ENCODE measurements at regions not wholly inside any gene's neighbourhood (a gene's known extent, or its start where the extent isn't known, plus 50 kb on each side); places are given as distances from the start of the nearest gene placed in this dataset.
A peak's percentile ranks its signal among the peaks of the same experiment; 100 is the strongest.

DNA sequence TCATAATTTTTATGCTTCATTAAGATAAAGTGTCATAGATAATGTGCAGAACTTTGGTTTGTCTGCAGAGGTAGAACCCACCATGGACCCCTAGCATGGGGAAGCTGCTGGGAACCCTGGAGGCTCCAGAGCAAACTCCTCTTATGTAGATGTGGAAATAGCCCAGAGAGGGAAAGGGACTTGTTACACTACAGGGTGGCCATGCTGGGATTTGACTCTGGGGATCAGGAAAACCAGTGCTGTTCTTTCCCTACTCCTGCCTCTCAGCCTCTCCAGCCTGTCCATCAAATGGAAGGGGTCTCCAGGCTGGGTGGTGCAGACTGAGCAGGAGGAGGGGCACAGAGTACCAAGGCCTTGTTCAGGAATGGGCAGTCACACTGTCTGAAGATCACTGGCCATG is 54.2 kb downstream of the MSX1 start:
- DNase-seq (ENCODE audit: low spot score): no peak

- no peak for DNase-seq (ENCODE audit: low spot score)
These were observed 54.8 kb downstream of the MSX1 start for GRCh38 chr4:4914059-4914820.

GRCh38 chr4:4914965-4915845 is 55.7 kb downstream of the MSX1 start:
- no peak for DNase-seq (ENCODE audit: low spot score)

- DNase-seq (ENCODE audit: low spot score): no peak
These were observed 58.6 kb downstream of the MSX1 start for GRCh38 chr4:4918067-4918466.

DNA sequence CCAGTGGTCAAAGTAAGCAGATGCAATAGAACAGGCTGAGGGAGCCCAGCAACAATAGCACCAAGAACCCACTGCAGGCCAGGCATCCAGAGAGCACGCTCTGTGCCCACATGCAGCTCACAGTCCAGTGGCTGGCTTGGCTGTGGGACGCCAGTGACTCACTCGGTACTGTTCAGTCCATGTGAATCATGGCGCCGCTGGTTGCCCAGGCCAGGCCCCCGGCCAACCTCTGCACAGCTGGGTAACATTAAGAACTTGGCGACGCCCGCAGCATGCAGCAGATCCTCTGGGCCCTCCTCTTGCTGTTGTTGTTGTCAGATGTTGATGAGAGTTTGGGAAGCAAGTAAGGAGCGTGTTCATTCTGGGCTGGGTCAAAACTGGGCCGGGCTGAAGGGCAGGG is 60.5 kb downstream of the MSX1 start:
- DNase-seq (ENCODE audit: low spot score): peak; percentile 28

DNA sequence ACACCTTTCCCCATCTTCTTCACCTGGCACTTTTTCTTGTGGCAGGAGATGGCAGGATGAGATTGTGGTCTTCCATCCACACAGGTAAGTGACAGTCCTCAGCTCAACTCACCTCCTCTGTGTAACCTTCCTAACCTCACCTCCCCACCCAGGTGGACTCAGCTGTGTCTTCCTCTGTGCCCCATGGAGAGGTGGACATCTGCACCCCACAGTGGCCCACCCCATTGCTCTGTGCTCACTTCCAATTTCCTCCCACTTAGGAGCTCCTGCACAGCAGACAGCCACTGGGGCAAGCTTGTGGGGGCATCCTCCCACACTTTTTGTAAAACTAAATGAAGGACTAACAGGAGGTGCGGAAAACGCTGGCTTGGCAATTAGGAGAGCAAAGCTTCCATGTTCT is 61.6 kb downstream of the MSX1 start:
- peak; percentile 18 for DNase-seq (ENCODE audit: low spot score)

GRCh38 chr4:4922441-4922840 is 63.0 kb downstream of the MSX1 start:
- peak; percentile 25 for DNase-seq (ENCODE audit: low spot score)

DNA sequence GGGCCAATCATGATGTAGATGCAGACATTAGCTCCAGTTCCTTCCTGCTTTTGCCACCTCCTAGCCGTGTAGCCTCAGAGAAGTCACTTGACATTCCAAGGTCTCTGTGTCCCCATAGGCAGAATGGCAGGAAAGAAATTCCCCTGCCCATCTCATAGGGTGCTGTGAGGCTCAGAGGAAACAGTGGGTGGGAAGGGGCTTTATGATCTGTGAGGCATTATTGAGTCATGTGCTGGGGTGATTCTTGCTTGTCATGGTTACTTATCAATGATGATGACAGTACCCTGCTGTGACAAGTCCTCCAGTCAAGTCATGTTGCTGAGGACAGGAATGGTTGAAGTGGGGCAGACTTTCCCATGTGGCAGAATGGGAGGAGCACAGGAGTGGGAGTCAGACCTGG is 63.7 kb downstream of the MSX1 start:
- peak; percentile 6 for DNase-seq (ENCODE audit: low spot score)

GRCh38 chr4:4930677-4931076 is 71.2 kb downstream of the MSX1 start:
- DNase-seq (ENCODE audit: low spot score): peak; percentile 11

- DNase-seq (ENCODE audit: low spot score): no peak
These were observed 76.5 kb downstream of the MSX1 start for GRCh38 chr4:4935974-4936373.

DNA sequence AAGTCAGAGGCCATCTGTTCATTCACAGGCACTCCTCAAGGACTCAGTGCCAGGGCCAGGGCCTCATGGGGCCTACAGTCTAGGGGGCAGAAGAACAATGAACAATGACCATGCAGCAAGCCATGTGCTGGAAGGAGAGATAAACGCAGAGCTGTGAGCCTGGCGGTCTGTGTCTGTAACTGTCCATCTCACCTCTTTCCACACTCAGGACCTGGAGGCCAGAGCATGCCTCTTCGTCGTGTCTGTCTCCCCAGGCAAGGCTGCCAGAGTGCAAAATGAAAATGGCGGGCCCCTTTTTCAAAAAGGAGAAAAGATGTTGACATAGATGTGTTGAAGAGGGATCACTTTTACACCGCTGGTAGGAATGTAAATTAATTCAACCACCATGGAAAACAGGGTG is 78.5 kb downstream of the MSX1 start:
- DNase-seq (ENCODE audit: low spot score): peak; percentile 12

DNA sequence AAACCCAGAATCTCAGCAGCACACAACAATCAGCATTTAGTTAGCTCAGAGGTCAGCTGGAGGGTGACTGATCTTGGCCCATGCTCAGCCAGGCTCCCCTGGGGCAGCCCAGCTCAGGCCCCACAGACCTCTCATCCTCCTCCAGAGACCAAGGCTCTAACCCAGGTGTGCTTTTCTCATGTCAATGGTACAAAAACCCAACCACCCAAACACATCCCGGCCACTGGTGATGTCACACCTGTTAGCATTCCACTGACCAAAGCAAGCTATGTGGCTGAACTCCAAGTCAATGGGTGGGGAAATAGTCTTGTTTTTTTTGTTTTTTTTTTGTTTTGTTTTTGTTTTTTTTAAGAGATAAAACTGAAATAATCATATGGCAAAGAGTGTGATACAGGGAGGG is 77.5 kb downstream of the CYTL1 start:
- peak; percentile 13 for DNase-seq (ENCODE audit: low spot score)

- no peak for DNase-seq (ENCODE audit: low spot score)
These were observed 76.6 kb downstream of the CYTL1 start for GRCh38 chr4:4942658-4943057.

DNA sequence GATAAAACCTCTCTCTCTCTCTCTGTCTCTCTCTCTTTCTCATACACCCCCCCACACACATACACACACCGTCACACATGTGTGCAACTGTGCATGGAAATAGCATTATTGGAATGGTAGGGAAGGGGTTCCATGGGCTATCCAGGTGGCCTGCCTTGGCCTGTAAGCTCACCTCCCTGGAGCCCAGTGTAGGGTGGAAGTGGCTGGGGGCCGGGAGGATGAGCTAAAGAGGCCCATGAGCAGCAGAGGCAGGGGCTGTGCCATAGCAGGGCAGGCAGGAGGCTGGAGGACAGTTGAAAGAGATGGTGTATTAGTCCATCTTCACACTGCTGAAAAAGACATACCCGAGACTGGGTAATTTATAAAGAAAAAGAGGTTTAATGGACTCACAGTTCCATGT is 74.2 kb downstream of the CYTL1 start:
- no peak for DNase-seq (ENCODE audit: low spot score)

DNA sequence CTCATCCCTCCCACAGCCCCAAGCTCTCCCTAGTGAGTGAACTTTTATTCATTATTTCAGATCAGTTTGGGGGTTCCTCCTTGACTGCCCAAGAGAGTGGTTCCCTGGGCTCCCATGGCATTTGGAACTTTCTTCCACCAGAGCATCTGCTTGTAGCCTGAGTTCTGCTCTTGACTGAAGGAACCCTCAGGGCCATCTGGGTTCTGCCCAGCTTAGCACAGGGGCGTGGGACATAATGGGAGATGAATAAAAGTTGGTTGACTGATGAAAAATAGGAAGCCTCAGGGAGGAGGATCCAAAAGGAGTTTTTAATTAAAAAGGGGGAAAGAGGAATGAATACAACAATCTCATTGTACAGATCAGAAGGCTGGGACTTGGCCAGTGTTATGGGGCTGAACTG is 73.4 kb downstream of the CYTL1 start:
- no peak for DNase-seq (ENCODE audit: low spot score)

DNA sequence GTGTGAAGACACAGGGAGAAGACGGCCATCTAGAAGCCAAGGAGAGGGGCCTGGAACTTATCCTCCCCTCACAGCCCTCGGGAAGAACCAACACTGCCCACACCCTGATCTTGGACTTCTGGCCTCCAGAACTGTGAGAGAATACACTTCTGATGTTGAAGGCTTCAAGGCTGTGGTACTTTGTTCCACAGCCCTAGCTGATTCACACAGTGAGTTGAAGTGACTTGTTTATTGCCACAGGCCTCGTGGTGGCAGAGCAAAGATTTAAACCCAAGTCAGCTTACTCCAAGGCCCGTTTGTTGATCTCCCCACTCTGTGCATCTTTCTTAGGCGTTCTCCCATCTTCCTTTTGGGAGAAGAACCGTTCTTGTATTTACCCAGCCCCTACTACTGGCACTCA is 72.8 kb downstream of the CYTL1 start:
- DNase-seq (ENCODE audit: low spot score): no peak

GRCh38 chr4:4947721-4948120 is 71.5 kb downstream of the CYTL1 start:
- DNase-seq (ENCODE audit: low spot score): no peak

- no peak for DNase-seq (ENCODE audit: low spot score)
These were observed 70.9 kb downstream of the CYTL1 start for GRCh38 chr4:4948370-4948769.

GRCh38 chr4:4950561-4951290 is 68.5 kb downstream of the CYTL1 start:
- no peak for DNase-seq (ENCODE audit: low spot score)

DNA sequence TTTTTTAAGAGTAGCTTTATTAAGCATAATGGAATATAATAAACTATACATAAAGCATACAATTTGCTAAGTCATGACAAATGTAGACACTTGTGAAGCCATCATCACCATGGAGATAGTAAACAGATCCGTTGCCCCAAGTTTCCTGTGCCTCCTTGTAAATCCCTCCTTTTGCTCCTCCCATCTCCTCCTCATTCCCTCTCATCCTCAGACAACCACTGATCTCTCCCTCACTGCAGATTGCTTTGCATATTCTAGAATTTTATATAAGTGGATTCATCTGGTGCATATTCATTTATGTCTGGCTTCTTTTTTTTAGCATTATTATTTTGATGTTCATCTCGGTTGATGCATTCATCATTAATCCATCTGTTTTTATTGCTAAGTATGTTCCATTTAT is 67.0 kb downstream of the CYTL1 start:
- DNase-seq (ENCODE audit: low spot score): peak; percentile 1

- DNase-seq (ENCODE audit: low spot score): peak; percentile 42
These were observed 59.7 kb downstream of the CYTL1 start for GRCh38 chr4:4959344-4960074.

GRCh38 chr4:4960574-4960973 is 58.7 kb downstream of the CYTL1 start:
- DNase-seq (ENCODE audit: low spot score): peak; percentile 4

Data from ecto neural progenitor cell (in vitro differentiated cells).